Chondrocyte (in vitro differentiated cells): ENCODE measurements at regions not wholly inside any gene's neighbourhood (a gene's known extent, or its start where the extent isn't known, plus 50 kb on each side); places are given as distances from the start of the nearest gene placed in this dataset.
A peak's percentile ranks its signal among the peaks of the same experiment; 100 is the strongest.

Experiments
- DNase-seq: peaks from one replicate; pipeline ENCODE4 v3.0.0; 2021; ENCODE audit warnings: mixed read lengths, low spot score
- H3K27ac Mint-ChIP-seq: one replicate; pipeline ENCODE4 v1.8.0; 2021; ENCODE audit warnings: mild to moderate bottlenecking, moderate library complexity, mixed read lengths; ENCODE audit not compliant: unreplicated experiment
- H3K27me3 Mint-ChIP-seq: 2 replicates; pipeline ENCODE4 v1.8.0; 2021; ENCODE audit warnings: low read depth, mixed read lengths
- H3K36me3 Mint-ChIP-seq: 2 replicates; pipeline ENCODE4 v1.8.0; 2021; ENCODE audit warnings: low read depth, mixed read lengths
- H3K4me1 Mint-ChIP-seq: 2 replicates; pipeline ENCODE4 v1.8.0; 2021; ENCODE audit warnings: low read depth, mild to moderate bottlenecking, mixed read lengths
- H3K4me3 Mint-ChIP-seq: one replicate; pipeline ENCODE4 v1.8.0; 2021; ENCODE audit warnings: mild to moderate bottlenecking, moderate library complexity, mixed read lengths; ENCODE audit not compliant: unreplicated experiment
- H3K9me3 Mint-ChIP-seq: 2 replicates; pipeline ENCODE4 v1.8.0; 2021; ENCODE audit warnings: low read depth, mixed read lengths
- CTCF ChIP-seq: fragments of 200-600 bp; sonication (generic); IDR thresholded peaks from 2 replicates; pipeline ENCODE4 v1.5.0; 2021; ENCODE audit warnings: antibody characterized with exemption, mild to moderate bottlenecking, moderate library complexity

- Mint-ChIP-seq H3K27me3 (peaks cover 14% of the 10 kb centered on the region), H3K27ac (no peak overlapping the region), H3K4me3 (no peak overlapping the region), H3K4me1 (no peaks in the 10 kb centered on the region), H3K36me3 (no peaks in the 10 kb centered on the region), H3K9me3 (no peaks in the 10 kb centered on the region)
- peak; percentile 82 for TF ChIP-seq CTCF
- DNase-seq, result no peak
These were observed 155.5 kb upstream of the NMUR2 start for GRCh38 chr5:152560512-152561137.

- no peak for DNase-seq
- Mint-ChIP-seq H3K27me3 (peaks cover 2% of the 10 kb centered on the region), H3K9me3 (no peaks in the 10 kb centered on the region), H3K4me1 (no peaks in the 10 kb centered on the region), H3K4me3 (no peak overlapping the region), H3K36me3 (no peaks in the 10 kb centered on the region), H3K27ac (no peak overlapping the region)
- TF ChIP-seq CTCF, result no peak
These were observed 162.9 kb upstream of the NMUR2 start for GRCh38 chr5:152568016-152568415.

DNA sequence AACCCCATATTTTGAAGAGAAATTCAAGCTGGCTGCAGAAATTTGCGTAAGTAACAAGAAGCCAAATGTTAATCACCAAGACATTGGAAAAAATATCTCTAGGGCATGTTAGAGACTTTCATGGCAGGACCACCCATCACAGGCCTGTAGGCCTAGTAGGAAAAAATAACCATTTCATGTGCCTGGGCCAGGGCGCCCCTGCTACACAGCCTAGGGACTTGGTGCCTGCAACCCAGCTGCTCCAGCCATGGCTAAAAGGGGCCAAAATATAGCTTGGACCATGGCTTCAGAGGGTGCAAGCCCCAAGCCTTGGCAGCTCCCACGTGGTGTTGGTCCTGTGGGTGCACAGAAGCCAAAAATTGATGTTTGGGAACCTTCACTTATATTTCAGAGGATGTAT is 167.7 kb upstream of the NMUR2 start:
- H3K27ac Mint-ChIP-seq, result no peak overlapping the region
- DNase-seq, result no peak
- H3K9me3 Mint-ChIP-seq, result no peaks in the 10 kb centered on the region
- TF ChIP-seq CTCF, result no peak
- H3K4me1 Mint-ChIP-seq, result no peaks in the 10 kb centered on the region
- no peak overlapping the region for H3K4me3 Mint-ChIP-seq
- H3K27me3 Mint-ChIP-seq, result no peaks in the 10 kb centered on the region
- no peaks in the 10 kb centered on the region for H3K36me3 Mint-ChIP-seq

- Mint-ChIP-seq H3K4me3 (no peak overlapping the region), H3K9me3 (peaks cover 32% of the 10 kb centered on the region), H3K36me3 (no peaks in the 10 kb centered on the region), H3K27ac (no peak overlapping the region), H3K4me1 (no peaks in the 10 kb centered on the region), H3K27me3 (peaks cover 3% of the 10 kb centered on the region)
- no peak for TF ChIP-seq CTCF
- DNase-seq, result peak; percentile 58
These were observed 179.0 kb upstream of the NMUR2 start for GRCh38 chr5:152584103-152584502.

GRCh38 chr5:152592416-152592815 is 187.3 kb upstream of the NMUR2 start:
- Mint-ChIP-seq H3K36me3 (no peaks in the 10 kb centered on the region), H3K4me1 (no peaks in the 10 kb centered on the region), H3K9me3 (peaks cover 24% of the 10 kb centered on the region), H3K27me3 (no peaks in the 10 kb centered on the region), H3K4me3 (no peak overlapping the region), H3K27ac (no peak overlapping the region)
- peak; percentile 26 for TF ChIP-seq CTCF
- DNase-seq, result no peak
